K562 (cell line): ENCODE measurements at regions not wholly inside any gene's neighbourhood (a gene's known extent, or its start where the extent isn't known, plus 50 kb on each side); places are given as distances from the start of the nearest gene placed in this dataset.
A peak's percentile ranks its signal among the peaks of the same experiment; 100 is the strongest.

Experiments used
- BMI1 ChIP-seq: fragments of 150-350 bp; IDR thresholded peaks from 2 replicates; pipeline ENCODE4 v1.6.1; 2014; ENCODE audit warnings: low read length
- CBFA2T2 ChIP-seq: fragments of 450-650 bp; conservative IDR thresholded peaks from 2 replicates; pipeline ENCODE4 v1.6.1; 2017; ENCODE audit warnings: mild to moderate bottlenecking
- CHD2 ChIP-seq: IDR thresholded peaks from 2 replicates; pipeline ENCODE4 v1.6.1; 2011; ENCODE audit warnings: low read depth, low read length
- FOXA3 ChIP-seq, 2 experiments: fragments of 450-650 bp in 1 of 2; sonication (generic) in 1 of 2; formaldehyde crosslinking; IDR thresholded peaks in 1 of 2; conservative IDR thresholded peaks in 1 of 2; 2 replicates each; pipeline versions ENCODE4 v1.4.0 to v1.8.0; 2020 to 2022; ENCODE audit warnings: mild to moderate bottlenecking in 2 of 2, missing genetic modification reagents in 1 of 2
- FOXJ3 ChIP-seq: sonication (generic); formaldehyde crosslinking; IDR thresholded peaks from 2 replicates; pipeline ENCODE4 v1.4.0; 2020; ENCODE audit warnings: mild to moderate bottlenecking, missing genetic modification reagents
- KDM5B ChIP-seq: fragments of 200-600 bp; sonication (generic); IDR thresholded peaks from 2 replicates; pipeline ENCODE4 v1.6.1; 2012; ENCODE audit warnings: low read depth, mild to moderate bottlenecking, moderate library complexity, low read length, control low read depth, inconsistent platforms; ENCODE audit not compliant: insufficient replicate concordance
- PHF20 ChIP-seq: fragments of 450-650 bp; IDR thresholded peaks from 2 replicates; pipeline ENCODE4 v1.6.1; 2018; ENCODE audit not compliant: partially characterized antibody
- PTRF ChIP-seq: fragments of 450-650 bp; IDR thresholded peaks from 2 replicates; pipeline ENCODE4 v1.6.1; 2016; ENCODE audit warnings: mild to moderate bottlenecking, missing genetic modification characterization, missing compliant biosample characterization
- SMAD4 ChIP-seq: fragments of 250-450 bp; sonication (Bioruptor Pico); conservative IDR thresholded peaks from 2 replicates; pipeline ENCODE4 v1.8.0; 2021; ENCODE audit warnings: inconsistent platforms, mild to moderate bottlenecking, moderate library complexity
- TAF15 ChIP-seq: fragments of 200-400 bp; formaldehyde crosslinking; IDR thresholded peaks from 2 replicates; pipeline ENCODE4 v1.6.1; 2017; ENCODE audit warnings: mild to moderate bottlenecking, low read depth, low read length, moderate library complexity
- TEAD4 ChIP-seq, 2 experiments: sonication (generic) in 1 of 2; formaldehyde crosslinking in 1 of 2; IDR thresholded peaks; 2 replicates each; pipeline versions ENCODE4 v1.6.1 to v1.8.0; 2012 to 2022; ENCODE audit warnings: borderline replicate concordance in 1 of 2, inconsistent platforms in 1 of 2, low read length in 1 of 2, mild to moderate bottlenecking in 1 of 2, missing genetic modification reagents in 1 of 2
- ZBTB1 ChIP-seq: sonication (generic); formaldehyde crosslinking; IDR thresholded peaks from 2 replicates; pipeline ENCODE4 v1.8.1; 2023; ENCODE audit warnings: missing genetic modification reagents, low read depth, mild to moderate bottlenecking, borderline replicate concordance
- ZFP30 ChIP-seq: fragments of 250-450 bp; sonication (Bioruptor Pico); IDR thresholded peaks from 2 replicates; pipeline ENCODE4 v1.8.0; 2022; ENCODE audit warnings: moderate library complexity, mild to moderate bottlenecking, inconsistent platforms, borderline replicate concordance
- ZNF212 ChIP-seq: fragments of 450-650 bp; formaldehyde crosslinking; IDR thresholded peaks from 2 replicates; pipeline ENCODE4 v1.4.0; 2020; ENCODE audit warnings: mild to moderate bottlenecking
- ZNF23 ChIP-seq: fragments of 250-450 bp; sonication (Bioruptor Pico); IDR thresholded peaks from 2 replicates; pipeline ENCODE4 v1.4.0; 2020; ENCODE audit warnings: mild to moderate bottlenecking
- ZNF280B ChIP-seq: fragments of 250-450 bp; sonication (Bioruptor Pico); IDR thresholded peaks from 2 replicates; pipeline ENCODE4 v1.5.1; 2021; ENCODE audit warnings: mild to moderate bottlenecking
- ZNF696 ChIP-seq: fragments of 250-450 bp; sonication (Bioruptor Pico); conservative IDR thresholded peaks from 2 replicates; pipeline ENCODE4 v1.4.0; 2020; ENCODE audit warnings: mild to moderate bottlenecking, moderate library complexity
- ZNF76 ChIP-seq: fragments of 250-450 bp; sonication (Bioruptor Pico); IDR thresholded peaks from 2 replicates; pipeline ENCODE4 v1.4.0; 2020; ENCODE audit warnings: mild to moderate bottlenecking, moderate library complexity, borderline replicate concordance
- TF ChIP-seq, protein P1 (sequence below), 2 experiments: IDR thresholded peaks in 1 of 2; conservative IDR thresholded peaks in 1 of 2; 2 replicates each; pipeline ENCODE4 v1.6.1; 2016; ENCODE audit warnings: low read depth in 2 of 2, mild to moderate bottlenecking in 1 of 2, missing compliant biosample characterization in 1 of 2, missing genetic modification characterization in 1 of 2, moderate library complexity in 1 of 2
- TF ChIP-seq, protein P2 (sequence below): fragments of 250-450 bp; sonication (Bioruptor Pico); IDR thresholded peaks from 2 replicates; pipeline ENCODE4 v1.4.0; 2020; ENCODE audit warnings: mild to moderate bottlenecking, moderate library complexity, borderline replicate concordance
- TF ChIP-seq, protein P3 (sequence below): fragments of 250-450 bp; sonication (Bioruptor Pico); IDR thresholded peaks from 2 replicates; pipeline ENCODE4 v1.5.0; 2021

DNA sequence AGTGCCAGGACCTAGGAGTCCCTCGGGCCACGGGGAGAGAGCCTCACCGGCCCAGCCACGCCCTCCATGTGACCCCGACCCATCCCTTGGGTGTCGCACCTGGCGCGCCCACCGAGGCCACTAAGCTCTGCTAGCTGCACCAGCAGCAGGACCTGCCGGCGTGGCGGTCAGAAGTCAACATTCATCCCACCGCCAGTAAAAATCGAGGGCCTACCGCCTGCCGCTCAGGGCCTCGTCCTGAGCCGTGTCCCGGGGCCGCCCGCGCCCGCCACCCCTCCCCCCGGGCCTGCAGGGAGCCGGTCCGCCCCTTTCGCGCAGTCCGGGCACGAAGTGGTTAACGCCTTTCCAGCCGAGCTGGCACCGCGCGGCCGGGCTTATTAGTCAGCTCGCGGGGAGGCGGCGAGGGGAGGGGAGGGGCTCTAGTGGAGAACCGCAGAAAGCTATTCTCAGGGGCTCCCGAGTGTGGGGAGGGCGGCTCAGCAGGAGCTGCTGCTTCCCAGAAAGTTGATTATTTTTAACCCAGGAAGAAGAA is 124.4 kb downstream of the C9orf50 start (continued):
- TF ChIP-seq ZFP30 (CRISPR knock-in tag) (no peak), KDM5B (no peak), FOXA3 (CRISPR knock-in tag; conservative IDR thresholded peaks at IDR 0.05 in 1 of 2, IDR thresholded peaks at IDR 0.05 in 1 of 2) (no peak), TAF15 (no peak), TEAD4 (IDR thresholded peaks at IDR 0.05; ENCODE audit: low read length) (no peak), TEAD4 (CRISPR knock-in tag; IDR thresholded peaks at IDR 0.05; ENCODE audit: borderline replicate concordance) (no peak), CHD2 (no peak), PTRF (no peak), ZNF212 (CRISPR knock-in tag) (no peak), ZNF76 (no peak), ZNF23 (CRISPR knock-in tag) (no peak), PHF20 (no peak), ZBTB1 (CRISPR knock-in tag) (no peak), SMAD4 (CRISPR knock-in tag) (peak; percentile 60; the same call in 1 of the 2 replicates), ZNF280B (CRISPR knock-in tag) (no peak), BMI1 (no peak), CBFA2T2 (no peak), FOXJ3 (CRISPR knock-in tag) (no peak), ZNF696 (no peak)
- TF ChIP-seq, protein P1, sequence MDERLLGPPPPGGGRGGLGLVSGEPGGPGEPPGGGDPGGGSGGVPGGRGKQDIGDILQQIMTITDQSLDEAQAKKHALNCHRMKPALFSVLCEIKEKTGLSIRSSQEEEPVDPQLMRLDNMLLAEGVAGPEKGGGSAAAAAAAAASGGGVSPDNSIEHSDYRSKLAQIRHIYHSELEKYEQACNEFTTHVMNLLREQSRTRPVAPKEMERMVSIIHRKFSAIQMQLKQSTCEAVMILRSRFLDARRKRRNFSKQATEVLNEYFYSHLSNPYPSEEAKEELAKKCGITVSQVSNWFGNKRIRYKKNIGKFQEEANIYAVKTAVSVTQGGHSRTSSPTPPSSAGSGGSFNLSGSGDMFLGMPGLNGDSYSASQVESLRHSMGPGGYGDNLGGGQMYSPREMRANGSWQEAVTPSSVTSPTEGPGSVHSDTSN (CRISPR knock-in tag; IDR thresholded peaks at IDR 0.05; ENCODE audit: low read depth): no peak
- TF ChIP-seq, protein P1 (tag; conservative IDR thresholded peaks at IDR 0.05; ENCODE audit: low read depth): no peak
- TF ChIP-seq, protein P2, sequence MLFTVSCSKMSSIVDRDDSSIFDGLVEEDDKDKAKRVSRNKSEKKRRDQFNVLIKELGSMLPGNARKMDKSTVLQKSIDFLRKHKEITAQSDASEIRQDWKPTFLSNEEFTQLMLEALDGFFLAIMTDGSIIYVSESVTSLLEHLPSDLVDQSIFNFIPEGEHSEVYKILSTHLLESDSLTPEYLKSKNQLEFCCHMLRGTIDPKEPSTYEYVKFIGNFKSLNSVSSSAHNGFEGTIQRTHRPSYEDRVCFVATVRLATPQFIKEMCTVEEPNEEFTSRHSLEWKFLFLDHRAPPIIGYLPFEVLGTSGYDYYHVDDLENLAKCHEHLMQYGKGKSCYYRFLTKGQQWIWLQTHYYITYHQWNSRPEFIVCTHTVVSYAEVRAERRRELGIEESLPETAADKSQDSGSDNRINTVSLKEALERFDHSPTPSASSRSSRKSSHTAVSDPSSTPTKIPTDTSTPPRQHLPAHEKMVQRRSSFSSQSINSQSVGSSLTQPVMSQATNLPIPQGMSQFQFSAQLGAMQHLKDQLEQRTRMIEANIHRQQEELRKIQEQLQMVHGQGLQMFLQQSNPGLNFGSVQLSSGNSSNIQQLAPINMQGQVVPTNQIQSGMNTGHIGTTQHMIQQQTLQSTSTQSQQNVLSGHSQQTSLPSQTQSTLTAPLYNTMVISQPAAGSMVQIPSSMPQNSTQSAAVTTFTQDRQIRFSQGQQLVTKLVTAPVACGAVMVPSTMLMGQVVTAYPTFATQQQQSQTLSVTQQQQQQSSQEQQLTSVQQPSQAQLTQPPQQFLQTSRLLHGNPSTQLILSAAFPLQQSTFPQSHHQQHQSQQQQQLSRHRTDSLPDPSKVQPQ (CRISPR knock-in tag): no peak
- TF ChIP-seq, protein P3, sequence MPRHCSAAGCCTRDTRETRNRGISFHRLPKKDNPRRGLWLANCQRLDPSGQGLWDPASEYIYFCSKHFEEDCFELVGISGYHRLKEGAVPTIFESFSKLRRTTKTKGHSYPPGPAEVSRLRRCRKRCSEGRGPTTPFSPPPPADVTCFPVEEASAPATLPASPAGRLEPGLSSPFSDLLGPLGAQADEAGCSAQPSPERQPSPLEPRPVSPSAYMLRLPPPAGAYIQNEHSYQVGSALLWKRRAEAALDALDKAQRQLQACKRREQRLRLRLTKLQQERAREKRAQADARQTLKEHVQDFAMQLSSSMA (CRISPR knock-in tag): no peak
